Esophagus squamous epithelium (tissue), 4 donors: ENCODE measurements at regions not wholly inside any gene's neighbourhood (a gene's known extent, or its start where the extent isn't known, plus 50 kb on each side); places are given as distances from the start of the nearest gene placed in this dataset.

Experiments
- CTCF ChIP-seq, 6 experiments: fragments of 450-650 bp in 4 of 6; fragments of 200-600 bp in 2 of 6; sonication (generic) in 2 of 6; IDR thresholded peaks; one replicate each; pipeline ENCODE4 v1.5.1; 2016 to 2019; ENCODE audit warnings: antibody characterized with exemption in 6 of 6, mild to moderate bottlenecking in 4 of 6, moderate library complexity in 4 of 6
- POLR2A ChIP-seq, 4 donors: fragments of 450-650 bp; IDR thresholded peaks; one replicate each; pipeline ENCODE4 v1.6.1; 2017; ENCODE audit warnings: antibody characterized with exemption in 4 of 4, mild to moderate bottlenecking in 4 of 4, moderate library complexity in 3 of 4

- TF ChIP-seq CTCF (IDR thresholded peaks at IDR 0.05) (no peak), POLR2A (IDR thresholded peaks at IDR 0.05) (no peak)
These were observed 201.1 kb upstream of the PREP start for GRCh38 chr6:105603788-105604586.
